Right cardiac atrium (tissue), 5 donors: ENCODE measurements at regions not wholly inside any gene's neighbourhood (a gene's known extent, or its start where the extent isn't known, plus 50 kb on each side); places are given as distances from the start of the nearest gene placed in this dataset.
A peak's percentile ranks its signal among the peaks of the same experiment; 100 is the strongest.

Experiments
- ATAC-seq, 2 donors: fragments of 200-7000 bp; cut with Tn5 transposase; one replicate each; pipeline versions ENCODE4 v1.8.0 to v1.9.1; 2020; ENCODE audit warnings: moderate library complexity in 2 of 2, mild to moderate bottlenecking in 1 of 2
- DNase-seq, 3 donors: peaks; one replicate each; pipeline ENCODE4 v3.0.0-alpha.2; 2020
- H3K27ac ChIP-seq: one replicate; pipeline ENCODE4 v1.5.1; 2013; ENCODE audit warnings: mild to moderate bottlenecking, low read length, control low read depth, moderate library complexity
- H3K27me3 ChIP-seq: one replicate; pipeline ENCODE4 v1.6.1; 2013; ENCODE audit not compliant: control insufficient read depth, insufficient read depth
- H3K4me1 ChIP-seq: one replicate; pipeline ENCODE4 v1.6.1; 2013; ENCODE audit warnings: low read length; ENCODE audit not compliant: control insufficient read depth, insufficient read depth
- H3K4me3 ChIP-seq: one replicate; pipeline ENCODE4 v1.5.1; 2013; ENCODE audit warnings: low read length, control low read depth
- H3K9me3 ChIP-seq: one replicate; pipeline ENCODE4 v1.6.1; 2013; ENCODE audit warnings: low read length; ENCODE audit not compliant: control insufficient read depth
- WGBS: extraction: QIAGEN DNeasy Blood & Tissue Kit; methylation state at CpG from one replicate; pipeline ENCODE4 v1.1.7; 2013; 5-methylcytosine and 5-hydroxymethylcytosine counted together
- intact Hi-C, 4 donors: fragments of 100-400 bp; cut with DNase I; formaldehyde crosslinking; loops; one replicate each; pipeline versions ENCODE4 v1.11.0 to v1.14.0; 2022 to 2023
- donor health status: healthy with polysubstance abuse.
- donor health status: DM: no; HTN: yes; CAD: no.
- donor health status: DM: no; HTN: no; CAD: no.
- donor health status: DM: no; HTN: yes; CAD: no; lungs with severe emphysema.
- donor health status: DM: yes; HTN: yes; CAD: no.

- Histone ChIP-seq H3K27me3 (no peaks in the 10 kb centered on the region), H3K9me3 (no peaks in the 10 kb centered on the region), H3K27ac (no peak overlapping the region), H3K4me3 (no peak overlapping the region), H3K4me1 (no peaks in the 10 kb centered on the region)
- no peak for ATAC-seq
- 78% methylated on average over 4 of the region's 4 CpGs for WGBS
- no peak for DNase-seq
- intact Hi-C loops = no loop called here
Measured at GRCh38 chr16:6667393-6667792, 665.3 kb upstream of the RBFOX1 start.

GRCh38 chr16:6665126-6665525 lies 667.5 kb upstream of the RBFOX1 start:
- DNase-seq = no peak
- H3K4me1 ChIP-seq = no peaks in the 10 kb centered on the region
- intact Hi-C loops = no loop called here
- ATAC-seq = no peak
- H3K4me3 ChIP-seq = no peak overlapping the region
- no peaks in the 10 kb centered on the region for H3K9me3 ChIP-seq
- no peak overlapping the region for H3K27ac ChIP-seq
- H3K27me3 ChIP-seq = peaks cover 4% of the 10 kb centered on the region
- WGBS = 77% methylated on average over 7 of the region's 7 CpGs

- Histone ChIP-seq H3K9me3 (no peaks in the 10 kb centered on the region), H3K4me1 (no peaks in the 10 kb centered on the region), H3K4me3 (no peak overlapping the region), H3K27me3 (peaks cover 4% of the 10 kb centered on the region), H3K27ac (no peak overlapping the region)
- no peak for ATAC-seq
- no peak for DNase-seq
- 47% methylated on average over 2 of the region's 2 CpGs for WGBS
- intact Hi-C loops = no loop called here
Measured at GRCh38 chr16:6663668-6664067, 669.0 kb upstream of the RBFOX1 start.

- Histone ChIP-seq H3K9me3 (no peaks in the 10 kb centered on the region), H3K27me3 (peaks cover 4% of the 10 kb centered on the region), H3K4me3 (no peak overlapping the region), H3K27ac (no peak overlapping the region), H3K4me1 (no peaks in the 10 kb centered on the region)
- DNase-seq (no peak), ATAC-seq (no peak)
- intact Hi-C loops = no loop called here
Measured at GRCh38 chr16:6656760-6657159, 675.9 kb upstream of the RBFOX1 start.

GRCh38 chr16:6646891-6647290 lies 685.8 kb upstream of the RBFOX1 start:
- WGBS = 67% methylated on average over 5 of the region's 5 CpGs
- Histone ChIP-seq H3K27me3 (no peaks in the 10 kb centered on the region), H3K4me1 (no peaks in the 10 kb centered on the region), H3K27ac (no peak overlapping the region), H3K9me3 (no peaks in the 10 kb centered on the region), H3K4me3 (no peak overlapping the region)
- intact Hi-C loops = loop anchor here in 1 of 4 donors (10.0 kb wide), 1 partner anchor 1412 kb away; no protein-coding TSS in a partner anchor
- no peak for DNase-seq
- no peak for ATAC-seq

- WGBS = 59% methylated on average over 25 of the region's 25 CpGs
- no peak overlapping the region for H3K27ac ChIP-seq
- no peak for ATAC-seq
- H3K27me3 ChIP-seq = no peaks in the 10 kb centered on the region
- intact Hi-C loops = loop anchor here in 1 of 4 donors (10.0 kb wide), 1 partner anchor 1411 kb away; no protein-coding TSS in a partner anchor
- no peaks in the 10 kb centered on the region for H3K4me1 ChIP-seq
- DNase-seq = no peak
- no peaks in the 10 kb centered on the region for H3K9me3 ChIP-seq
- H3K4me3 ChIP-seq = no peak overlapping the region
Measured at GRCh38 chr16:6645768-6646568, 686.7 kb upstream of the RBFOX1 start.

GRCh38 chr16:6644916-6645315 lies 687.7 kb upstream of the RBFOX1 start:
- ATAC-seq (no peak), DNase-seq (no peak)
- H3K27ac ChIP-seq = no peak overlapping the region
- no peak overlapping the region for H3K4me3 ChIP-seq
- no peaks in the 10 kb centered on the region for H3K27me3 ChIP-seq
- 50% methylated on average over 4 of the region's 4 CpGs for WGBS
- no peaks in the 10 kb centered on the region for H3K9me3 ChIP-seq
- no peaks in the 10 kb centered on the region for H3K4me1 ChIP-seq
- intact Hi-C loops = loop anchor here in 2 of 4 donors (5.0 to 10.0 kb wide), 2 partner anchors 1403 to 1410 kb away; no protein-coding TSS in a partner anchor

- WGBS = 26% methylated on average over 5 of the region's 5 CpGs
- H3K27me3 ChIP-seq = no peaks in the 10 kb centered on the region
- intact Hi-C loops = loop anchor here in 2 of 4 donors (5.0 to 10.0 kb wide), 2 partner anchors 1401 to 1408 kb away; no protein-coding TSS in a partner anchor
- no peaks in the 10 kb centered on the region for H3K9me3 ChIP-seq
- DNase-seq (peak in 1 of 3 donors; percentile 47), ATAC-seq (no peak)
- no peak overlapping the region for H3K4me3 ChIP-seq
- H3K27ac ChIP-seq = no peak overlapping the region
- no peaks in the 10 kb centered on the region for H3K4me1 ChIP-seq
Measured at GRCh38 chr16:6643080-6643686, 689.5 kb upstream of the RBFOX1 start.

- intact Hi-C loops = loop anchor here in 2 of 4 donors (5.0 to 10.0 kb wide), 2 partner anchors 1400 to 1407 kb away; no protein-coding TSS in a partner anchor
- H3K27ac ChIP-seq = no peak overlapping the region
Measured at GRCh38 chr16:6642271-6642670, 690.4 kb upstream of the RBFOX1 start.

GRCh38 chr16:6641091-6641490 lies 691.6 kb upstream of the RBFOX1 start:
- intact Hi-C loops = loop anchor here in 2 of 4 donors (5.0 to 10.0 kb wide), 2 partner anchors 1399 to 1406 kb away; no protein-coding TSS in a partner anchor
- Histone ChIP-seq H3K9me3 (no peaks in the 10 kb centered on the region), H3K27ac (no peak overlapping the region), H3K4me1 (no peaks in the 10 kb centered on the region), H3K27me3 (no peaks in the 10 kb centered on the region), H3K4me3 (no peak overlapping the region)
- ATAC-seq (no peak), DNase-seq (no peak)
- WGBS = 52% methylated on average over 10 of the region's 10 CpGs

More at GRCh38 chr16:6642271-6642670, 690.4 kb upstream of the RBFOX1 start:
- no peak for DNase-seq
- Histone ChIP-seq H3K9me3 (no peaks in the 10 kb centered on the region), H3K27me3 (no peaks in the 10 kb centered on the region), H3K4me1 (no peaks in the 10 kb centered on the region), H3K4me3 (no peak overlapping the region)
- 22% methylated on average over 9 of the region's 9 CpGs for WGBS
- ATAC-seq = no peak

- ATAC-seq = no peak
- intact Hi-C loops = no loop called here
- WGBS = 98% methylated on average over 4 of the region's 4 CpGs
- no peak for DNase-seq
- no peak overlapping the region for H3K27ac ChIP-seq
- no peaks in the 10 kb centered on the region for H3K9me3 ChIP-seq
- H3K4me3 ChIP-seq = no peak overlapping the region
- no peaks in the 10 kb centered on the region for H3K4me1 ChIP-seq
- no peaks in the 10 kb centered on the region for H3K27me3 ChIP-seq
Measured at GRCh38 chr16:6636457-6636856, 696.2 kb upstream of the RBFOX1 start.
